ENCODE measurements at regions not wholly inside any gene's neighbourhood (a gene's known extent, or its start where the extent isn't known, plus 50 kb on each side); places are given as distances from the start of the nearest gene placed in this dataset.

- no peak for DNase-seq
Observed at GRCh38 chr3:94875149-94875548, 812.3 kb downstream of the NSUN3 start.

GRCh38 chr3:94887065-94887464 is 824.2 kb downstream of the NSUN3 start:
- no peak for DNase-seq

GRCh38 chr3:94896994-94897393 is 834.1 kb downstream of the NSUN3 start:
- no peak for DNase-seq

- DNase-seq = no peak
Observed at GRCh38 chr3:94904156-94904674, 841.4 kb downstream of the NSUN3 start.

- DNase-seq = no peak
Observed at GRCh38 chr3:94909726-94910125, 846.9 kb downstream of the NSUN3 start.

- DNase-seq = no peak
Observed at GRCh38 chr3:94912656-94913055, 849.8 kb downstream of the NSUN3 start.

- DNase-seq = no peak
Observed at GRCh38 chr3:94927175-94927574, 864.3 kb downstream of the NSUN3 start.

GRCh38 chr3:94928921-94929320 is 866.1 kb downstream of the NSUN3 start:
- no peak for DNase-seq

GRCh38 chr3:94935738-94936580 is 873.1 kb downstream of the NSUN3 start:
- DNase-seq = no peak

GRCh38 chr3:94937980-94938379 is 875.1 kb downstream of the NSUN3 start:
- no peak for DNase-seq

GRCh38 chr3:94946683-94947082 is 883.8 kb downstream of the NSUN3 start:
- no peak for DNase-seq

- DNase-seq = no peak
Observed at GRCh38 chr3:94961423-94962100, 898.7 kb downstream of the NSUN3 start.

GRCh38 chr3:94965867-94966475 is 903.1 kb downstream of the NSUN3 start:
- DNase-seq = no peak

GRCh38 chr3:94967196-94967595 is 904.3 kb downstream of the NSUN3 start:
- no peak for DNase-seq

- no peak for DNase-seq
Observed at GRCh38 chr3:94968519-94968918, 905.7 kb downstream of the NSUN3 start.

GRCh38 chr3:94972066-94972465 is 909.2 kb downstream of the NSUN3 start:
- no peak for DNase-seq

- DNase-seq = no peak
Observed at GRCh38 chr3:94978084-94978483, 915.2 kb downstream of the NSUN3 start.

GRCh38 chr3:94985778-94986177 is 922.9 kb downstream of the NSUN3 start:
- no peak for DNase-seq

GRCh38 chr3:94990952-94991705 is 928.3 kb downstream of the NSUN3 start:
- no peak for DNase-seq

- no peak for DNase-seq
Observed at GRCh38 chr3:94996743-94997142, 933.9 kb downstream of the NSUN3 start.

- DNase-seq = no peak
Observed at GRCh38 chr3:95002438-95003046, 939.7 kb downstream of the NSUN3 start.

GRCh38 chr3:95028688-95029087 is 965.8 kb downstream of the NSUN3 start:
- no peak for DNase-seq

- DNase-seq = no peak
Observed at GRCh38 chr3:95029644-95030043, 966.8 kb downstream of the NSUN3 start.

Data from DMS 273 treated with DMSO at 0.1 percent for 48 hours (cell line).